ENCODE measurements at regions not wholly inside any gene's neighbourhood (a gene's known extent, or its start where the extent isn't known, plus 50 kb on each side); places are given as distances from the start of the nearest gene placed in this dataset.

- TF ChIP-seq, protein P1, sequence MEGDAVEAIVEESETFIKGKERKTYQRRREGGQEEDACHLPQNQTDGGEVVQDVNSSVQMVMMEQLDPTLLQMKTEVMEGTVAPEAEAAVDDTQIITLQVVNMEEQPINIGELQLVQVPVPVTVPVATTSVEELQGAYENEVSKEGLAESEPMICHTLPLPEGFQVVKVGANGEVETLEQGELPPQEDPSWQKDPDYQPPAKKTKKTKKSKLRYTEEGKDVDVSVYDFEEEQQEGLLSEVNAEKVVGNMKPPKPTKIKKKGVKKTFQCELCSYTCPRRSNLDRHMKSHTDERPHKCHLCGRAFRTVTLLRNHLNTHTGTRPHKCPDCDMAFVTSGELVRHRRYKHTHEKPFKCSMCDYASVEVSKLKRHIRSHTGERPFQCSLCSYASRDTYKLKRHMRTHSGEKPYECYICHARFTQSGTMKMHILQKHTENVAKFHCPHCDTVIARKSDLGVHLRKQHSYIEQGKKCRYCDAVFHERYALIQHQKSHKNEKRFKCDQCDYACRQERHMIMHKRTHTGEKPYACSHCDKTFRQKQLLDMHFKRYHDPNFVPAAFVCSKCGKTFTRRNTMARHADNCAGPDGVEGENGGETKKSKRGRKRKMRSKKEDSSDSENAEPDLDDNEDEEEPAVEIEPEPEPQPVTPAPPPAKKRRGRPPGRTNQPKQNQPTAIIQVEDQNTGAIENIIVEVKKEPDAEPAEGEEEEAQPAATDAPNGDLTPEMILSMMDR (conservative IDR thresholded peaks at IDR 0.05; ENCODE audit: low read depth, low read length), result no peak
- no peak for TF ChIP-seq EZH2 (IDR thresholded peaks at IDR 0.05; ENCODE audit: borderline replicate concordance, low read depth, low read length, poor library complexity, severe bottlenecking)
These were observed 1636.9 kb upstream of the ACVR2A start for GRCh38 chr2:146207901-146208300.
